GM12875 (cell line): ENCODE measurements at regions not wholly inside any gene's neighbourhood (a gene's known extent, or its start where the extent isn't known, plus 50 kb on each side); places are given as distances from the start of the nearest gene placed in this dataset.

Experiments
- H3K4me3 ChIP-seq: one replicate; pipeline ENCODE4 v1.5.1; 2011; ENCODE audit warnings: low read depth, low read length, control low read depth
- TF ChIP-seq, protein P1 (sequence below): IDR thresholded peaks from 2 replicates; pipeline ENCODE4 v1.5.1; 2011; ENCODE audit warnings: low read depth, mild to moderate bottlenecking, control low read depth, inconsistent platforms, low read length, moderate library complexity, borderline replicate concordance; ENCODE audit not compliant: insufficient read depth

DNA sequence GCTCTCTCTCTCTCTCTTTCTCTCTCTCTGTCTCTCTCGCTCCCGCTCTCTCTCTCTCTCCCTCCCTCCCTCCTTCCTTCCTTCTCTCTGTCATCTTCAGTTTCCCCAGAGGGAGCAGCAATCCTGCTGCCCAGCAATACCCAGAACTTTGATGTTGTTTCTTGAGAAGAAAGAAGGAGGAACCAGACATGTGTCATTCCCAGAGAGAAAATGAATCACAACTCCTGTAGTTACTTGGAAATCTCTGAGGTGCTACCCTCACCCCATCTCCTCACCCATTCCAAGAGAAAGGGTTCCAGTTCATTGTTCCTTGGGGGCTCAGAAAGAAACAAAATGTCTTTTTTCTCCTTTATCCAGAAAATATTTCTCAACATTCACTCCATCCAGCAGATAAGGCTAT lies 449.1 kb downstream of the TNS1 start:
- TF ChIP-seq, protein P1, sequence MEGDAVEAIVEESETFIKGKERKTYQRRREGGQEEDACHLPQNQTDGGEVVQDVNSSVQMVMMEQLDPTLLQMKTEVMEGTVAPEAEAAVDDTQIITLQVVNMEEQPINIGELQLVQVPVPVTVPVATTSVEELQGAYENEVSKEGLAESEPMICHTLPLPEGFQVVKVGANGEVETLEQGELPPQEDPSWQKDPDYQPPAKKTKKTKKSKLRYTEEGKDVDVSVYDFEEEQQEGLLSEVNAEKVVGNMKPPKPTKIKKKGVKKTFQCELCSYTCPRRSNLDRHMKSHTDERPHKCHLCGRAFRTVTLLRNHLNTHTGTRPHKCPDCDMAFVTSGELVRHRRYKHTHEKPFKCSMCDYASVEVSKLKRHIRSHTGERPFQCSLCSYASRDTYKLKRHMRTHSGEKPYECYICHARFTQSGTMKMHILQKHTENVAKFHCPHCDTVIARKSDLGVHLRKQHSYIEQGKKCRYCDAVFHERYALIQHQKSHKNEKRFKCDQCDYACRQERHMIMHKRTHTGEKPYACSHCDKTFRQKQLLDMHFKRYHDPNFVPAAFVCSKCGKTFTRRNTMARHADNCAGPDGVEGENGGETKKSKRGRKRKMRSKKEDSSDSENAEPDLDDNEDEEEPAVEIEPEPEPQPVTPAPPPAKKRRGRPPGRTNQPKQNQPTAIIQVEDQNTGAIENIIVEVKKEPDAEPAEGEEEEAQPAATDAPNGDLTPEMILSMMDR: no peak
- H3K4me3 ChIP-seq: no peak overlapping the region

DNA sequence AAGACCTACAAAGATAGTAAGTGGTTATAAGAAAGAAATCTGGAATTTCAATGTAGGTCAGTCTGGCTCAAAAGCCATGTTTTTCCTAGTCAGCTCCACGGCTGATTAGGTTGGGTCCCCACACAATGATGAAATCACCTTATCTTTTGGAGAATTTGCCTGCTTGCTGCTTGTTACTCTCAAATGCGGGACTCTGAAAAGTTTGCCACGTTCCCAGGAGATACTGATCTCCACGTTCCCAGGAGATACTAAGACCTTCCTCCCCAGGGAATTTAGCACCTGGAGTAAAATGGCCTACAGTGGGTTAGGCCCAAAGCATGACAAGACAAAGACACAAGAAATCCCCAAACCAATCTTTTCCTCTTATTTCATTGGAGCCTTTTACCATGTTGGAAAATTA lies 449.6 kb downstream of the TNS1 start:
- TF ChIP-seq, protein P1: no peak
- H3K4me3 ChIP-seq: no peak overlapping the region

DNA sequence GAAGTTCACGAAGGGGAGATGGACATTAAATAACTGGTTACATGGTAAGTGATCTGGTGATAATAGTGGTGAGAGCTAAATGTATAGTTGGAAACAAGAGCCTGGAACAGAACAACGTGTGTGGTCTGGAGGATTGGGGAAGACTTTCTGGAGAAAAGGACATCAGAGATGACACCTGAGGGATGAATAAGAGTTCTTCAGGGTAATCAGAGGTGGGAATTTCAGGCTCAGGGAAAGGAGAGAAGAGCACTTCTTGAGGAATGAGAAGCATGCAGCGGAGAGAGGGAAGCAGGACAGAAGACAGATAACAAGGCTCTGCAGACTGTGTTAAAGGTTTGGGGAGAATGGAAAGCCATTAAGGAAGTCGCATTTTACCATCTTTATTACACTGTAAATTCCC lies 450.7 kb downstream of the TNS1 start:
- H3K4me3 ChIP-seq: no peak overlapping the region

DNA sequence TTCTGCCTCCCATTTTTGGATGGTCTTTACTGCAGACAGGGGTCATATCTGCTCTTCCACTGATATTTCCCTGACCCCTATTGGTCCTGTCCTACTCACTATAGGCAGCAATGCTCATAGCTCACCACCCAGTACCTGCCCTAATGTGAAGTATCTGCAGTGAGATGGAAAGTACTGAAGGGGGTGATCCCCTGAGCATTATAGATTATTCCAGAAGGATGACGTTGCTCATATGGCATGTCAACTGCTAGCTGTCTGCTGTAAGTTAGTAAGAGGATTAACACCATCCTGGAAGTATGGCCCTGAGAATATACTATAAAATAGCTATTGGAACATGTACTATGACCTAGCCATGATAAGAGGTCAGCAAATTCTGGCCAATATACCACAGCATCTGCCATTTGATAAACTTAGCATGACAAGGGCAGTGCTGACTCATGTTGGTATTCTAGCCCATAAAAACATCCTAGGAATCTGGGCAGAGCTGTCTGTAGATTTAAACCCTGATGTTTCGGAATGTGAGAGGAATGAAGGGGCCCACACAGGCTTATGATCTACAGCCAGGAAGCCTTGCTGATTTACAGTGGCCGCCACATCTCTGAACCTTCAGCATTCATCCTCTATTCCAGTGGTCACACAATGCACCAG lies 451.4 kb downstream of the TNS1 start:
- TF ChIP-seq, protein P1: no peak

More for the DNA sequence above, 450.7 kb downstream of the TNS1 start:
- TF ChIP-seq, protein P1: no peak

DNA sequence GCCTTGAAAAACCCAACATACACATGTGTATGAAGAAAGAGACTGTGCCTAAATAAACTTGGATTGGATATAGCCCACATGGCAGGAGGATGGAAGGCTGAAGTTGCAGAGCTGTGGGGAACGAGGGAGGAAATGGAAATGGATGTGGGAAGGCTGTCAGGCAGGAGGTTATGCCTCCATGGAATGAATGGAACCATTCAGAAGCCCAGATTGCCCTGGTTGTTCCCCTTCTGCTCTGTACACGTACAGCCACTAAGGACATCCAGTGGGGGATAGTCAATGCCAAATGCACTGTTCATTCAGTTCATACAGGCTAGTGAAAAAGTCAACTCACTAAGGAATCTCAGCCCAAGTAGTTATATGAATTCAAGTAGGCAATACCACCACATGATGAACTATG lies 463.7 kb downstream of the TNS1 start:
- TF ChIP-seq, protein P1: no peak
- H3K4me3 ChIP-seq: no peak overlapping the region

More for the DNA sequence above, 451.4 kb downstream of the TNS1 start:
- no peak overlapping the region for H3K4me3 ChIP-seq

DNA sequence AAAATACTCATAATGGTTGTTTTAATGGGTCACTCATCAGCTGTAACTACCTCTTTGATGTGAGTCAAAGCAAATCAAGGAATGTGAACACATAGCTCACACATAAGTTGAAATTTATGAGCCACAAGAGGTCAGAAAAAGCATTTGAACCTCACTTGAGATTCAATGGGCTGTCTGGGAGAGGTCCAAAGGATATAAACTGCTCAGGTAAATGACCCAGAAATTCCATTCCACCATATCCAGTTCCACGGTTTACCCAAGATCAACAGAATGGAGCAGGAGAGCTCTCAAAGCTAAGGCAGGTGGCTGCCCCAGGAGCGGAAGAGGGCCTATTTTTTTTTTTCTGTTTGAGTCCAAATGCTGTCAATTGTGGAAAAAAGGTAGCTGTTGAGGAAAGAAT lies 464.1 kb downstream of the TNS1 start:
- TF ChIP-seq, protein P1: no peak
- no peak overlapping the region for H3K4me3 ChIP-seq

DNA sequence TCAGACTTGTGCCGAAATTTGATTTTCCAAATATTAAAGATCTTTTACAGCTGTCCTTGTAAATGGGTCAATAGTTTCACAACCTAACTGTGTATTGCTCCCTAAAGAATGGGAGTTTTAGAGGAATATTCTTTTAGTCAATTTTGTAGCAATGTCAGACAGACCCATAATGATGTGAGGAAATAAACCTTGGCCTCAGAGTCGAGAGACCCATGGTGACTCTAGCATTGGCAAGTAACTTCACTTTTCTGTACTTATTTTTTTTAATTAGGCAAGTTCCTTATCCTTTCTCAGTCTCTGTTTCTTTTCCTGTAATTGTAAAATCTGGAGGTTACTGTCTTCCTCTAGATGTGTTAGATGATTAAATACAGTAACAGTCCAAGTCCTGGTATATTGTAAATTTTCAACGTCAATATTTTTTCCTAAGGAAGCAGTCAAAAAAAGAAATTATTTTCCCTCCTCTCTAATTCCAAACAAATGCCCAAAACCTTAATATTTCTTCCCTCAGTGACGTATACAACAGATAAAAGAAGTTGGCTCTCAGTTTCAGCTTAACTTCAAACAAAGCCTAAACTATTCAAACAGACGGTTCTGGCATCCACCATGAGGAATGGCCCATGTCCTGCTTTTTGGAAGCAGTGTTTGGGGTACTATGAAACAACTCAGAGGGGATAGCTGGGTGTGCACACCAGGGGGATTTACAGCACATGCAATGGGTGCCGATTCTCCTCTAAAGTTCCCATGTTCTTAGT lies 466.7 kb downstream of the TNS1 start:
- TF ChIP-seq, protein P1: no peak
- H3K4me3 ChIP-seq: no peak overlapping the region
